ENCODE measurements at regions not wholly inside any gene's neighbourhood (a gene's known extent, or its start where the extent isn't known, plus 50 kb on each side); places are given as distances from the start of the nearest gene placed in this dataset.

- TF ChIP-seq MAX (IDR thresholded peaks at IDR 0.05) (no peak), TBP (IDR thresholded peaks at IDR 0.05; ENCODE audit: low read depth, low read length) (no peak)
Observed at GRCh38 chr1:162990665-162991064, 78.5 kb upstream of the RGS4 start (continued).
